ENCODE measurements at regions not wholly inside any gene's neighbourhood (a gene's known extent, or its start where the extent isn't known, plus 50 kb on each side); places are given as distances from the start of the nearest gene placed in this dataset.

- no peak for TF ChIP-seq CTCF (IDR thresholded peaks at IDR 0.05)
- no peak for TF ChIP-seq POLR2A (IDR thresholded peaks at IDR 0.05)
These were observed 386.0 kb downstream of the SMOC2 start for GRCh38 chr6:168826726-168827585.
